ENCODE measurements at regions not wholly inside any gene's neighbourhood (a gene's known extent, or its start where the extent isn't known, plus 50 kb on each side); places are given as distances from the start of the nearest gene placed in this dataset.

- Histone ChIP-seq H3K4me2 (ENCODE audit: control insufficient read depth, insufficient read depth) (no peak overlapping the region), H2AFZ (ENCODE audit: control insufficient read depth, low read depth, low read length) (no peak overlapping the region), H3K9me3 (replicated peaks; ENCODE audit: control insufficient read depth, insufficient read depth, low read length) (no peaks in the 10 kb centered on the region), H3K27me3 (replicated peaks in 1 of 2; ENCODE audit: control insufficient read depth in 2 of 2, insufficient read depth in 2 of 2, low read length in 1 of 2) (no peaks in the 10 kb centered on the region; a peak in 2 of 4 replicates), H3K4me1 (ENCODE audit: control insufficient read depth, insufficient read depth, low read length) (no peaks in the 10 kb centered on the region), H3K79me2 (ENCODE audit: control insufficient read depth, insufficient read depth, low read length) (no peaks in the 10 kb centered on the region), H3K36me3 (ENCODE audit: control insufficient read depth in 2 of 2, insufficient read depth in 2 of 2, low read length in 1 of 2) (no peaks in the 10 kb centered on the region), H3K9ac (ENCODE audit: control insufficient read depth, insufficient read depth, low read length) (no peak overlapping the region), H3K4me3 (no peak overlapping the region), H4K20me1 (ENCODE audit: control insufficient read depth, insufficient read depth) (no peaks in the 10 kb centered on the region), H3K27ac (ENCODE audit: control insufficient read depth, insufficient read depth) (no peak overlapping the region)
- no peak for DNase-seq (ENCODE audit: low read depth, low spot score)
- ChIA-PET SMC1A (ENCODE audit: uncharacterized antibody, unreplicated experiment) (no interaction called here), RAD21 (ENCODE audit: unreplicated experiment) (interaction anchor here (0.6 kb wide), 1 partner anchor 401 kb away, joined by 3 read pairs; no protein-coding TSS in a partner anchor), POLR2A (no interaction called here), CTCF (no interaction called here)
- FAIRE-seq = no peak
- in situ Hi-C loops (cut with MboI) (loop anchor here (10.0 kb wide), 1 partner anchor 167 kb away; no protein-coding TSS in a partner anchor), intact Hi-C loops (cut with micrococcal nuclease; ENCODE audit: unreplicated experiment) (no loop called here)
- ATAC-seq = no peak
- no peak for TF ChIP-seq ATF7 (IDR thresholded peaks at IDR 0.05; ENCODE audit: low read depth)
- TF ChIP-seq SIX5 (IDR thresholded peaks at IDR 0.05; ENCODE audit: low read depth, low read length, severe bottlenecking) = no peak
- no peak for TF ChIP-seq SUZ12 (IDR thresholded peaks at IDR 0.05; ENCODE audit: unreplicated experiment)
- TF ChIP-seq ATF3 (IDR thresholded peaks at IDR 0.05; ENCODE audit: borderline replicate concordance, extremely low read depth, low read depth, low read length) = no peak
- no peak for TF ChIP-seq ZNF384 (IDR thresholded peaks at IDR 0.05; ENCODE audit: borderline replicate concordance, low read depth, low read length)
- TF ChIP-seq RB1 (IDR thresholded peaks at IDR 0.05; ENCODE audit: borderline replicate concordance) = no peak
- no peak for TF ChIP-seq PML (IDR thresholded peaks at IDR 0.05; ENCODE audit: low read length)
- no peak for TF ChIP-seq MLLT1 (IDR thresholded peaks at IDR 0.05)
- no peak for TF ChIP-seq ATF2 (IDR thresholded peaks at IDR 0.05; ENCODE audit: low read length)
- no peak for TF ChIP-seq BRCA1 (IDR thresholded peaks at IDR 0.05; ENCODE audit: low read depth, low read length)
- no peak for TF ChIP-seq IRF5 (IDR thresholded peaks at IDR 0.05; ENCODE audit: borderline replicate concordance)
- TF ChIP-seq SMAD1 (IDR thresholded peaks at IDR 0.05; ENCODE audit: low read depth, partially characterized antibody) = no peak
- no peak for TF ChIP-seq ZBTB4 (CRISPR knock-in tag; IDR thresholded peaks at IDR 0.05)
- 0% methylated on average over 1 of the region's 1 CpG for WGBS (ENCODE audit: insufficient coverage, insufficient replicate concordance, low lambda C conversion rate, missing lambda C conversion rate)
- BruUV-seq (replicated peaks) = no TSS peak
These were observed 2211.9 kb upstream of the TENM3 start for GRCh38 chr4:180031330-180031729.

All from GM12878 (cell line).